ENCODE measurements at regions not wholly inside any gene's neighbourhood (a gene's known extent, or its start where the extent isn't known, plus 50 kb on each side); places are given as distances from the start of the nearest gene placed in this dataset.

DNA sequence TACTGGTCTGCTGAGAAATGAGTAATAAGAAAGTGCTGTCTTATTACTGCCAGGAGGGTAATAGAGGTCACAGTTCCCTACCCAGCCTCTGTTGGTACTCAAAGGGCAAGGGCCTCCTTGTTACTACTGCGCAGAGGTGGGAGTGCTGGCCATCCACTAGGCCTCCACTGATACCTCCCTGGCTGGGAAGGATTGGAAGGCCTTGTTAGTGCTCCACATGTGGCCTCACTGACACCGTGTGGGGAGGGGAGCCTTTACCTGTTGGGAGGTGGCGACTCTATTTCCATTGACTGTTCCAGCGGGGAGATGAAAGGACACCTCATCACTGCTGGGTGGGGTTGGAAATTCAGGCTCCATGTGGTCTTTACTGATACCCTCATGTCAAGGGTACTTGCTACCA, 57.8 kb upstream of the USP24 start:
- DNase-seq, result no peak

Measured in SHP77 treated with DMSO at 0.1 percent for 48 hours (cell line).